NT2/D1 (cell line): ENCODE measurements at regions not wholly inside any gene's neighbourhood (a gene's known extent, or its start where the extent isn't known, plus 50 kb on each side); places are given as distances from the start of the nearest gene placed in this dataset.

Experiments used
- YY1 ChIP-seq: IDR thresholded peaks from 2 replicates; pipeline ENCODE4 v1.6.1; 2011; ENCODE audit not compliant: insufficient read length, insufficient read depth
- ZNF274 ChIP-seq: IDR thresholded peaks from 2 replicates; pipeline ENCODE4 v1.6.1; 2011; ENCODE audit warnings: mild to moderate bottlenecking, low read depth, low read length

DNA sequence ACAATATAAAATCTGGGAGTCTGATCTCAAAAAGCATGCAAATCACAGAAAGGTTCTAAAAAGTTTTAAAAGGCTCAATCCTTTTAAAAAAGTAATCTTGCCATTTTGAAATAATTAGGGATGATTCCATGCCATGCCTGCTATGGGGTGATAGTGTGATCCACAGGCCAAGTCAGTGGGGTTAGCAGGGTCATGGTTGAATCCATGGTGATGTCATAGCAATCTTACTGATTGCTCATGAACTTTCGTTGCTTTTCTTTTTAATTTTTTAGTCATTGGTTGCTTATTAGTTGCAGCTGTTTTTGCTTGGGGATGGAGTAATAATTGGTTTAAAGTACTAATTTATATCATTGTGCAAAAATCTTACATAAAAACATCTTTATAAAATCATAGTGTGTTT, 485.0 kb downstream of the ENC1 start:
- TF ChIP-seq ZNF274 (no peak), YY1 (no peak)
